GM12892 (cell line): ENCODE measurements at regions not wholly inside any gene's neighbourhood (a gene's known extent, or its start where the extent isn't known, plus 50 kb on each side); places are given as distances from the start of the nearest gene placed in this dataset.
A peak's percentile ranks its signal among the peaks of the same experiment; 100 is the strongest.
"Not testable (repeated sequence)": the region's sequence is repeated elsewhere in the genome, so short reads cannot be mapped to it uniquely, and the experiment has no call there.

Source experiments
- DNase-seq: peaks from one replicate; pipeline ENCODE4 v3.0.0; 2011; ENCODE audit not compliant: insufficient read length
- FAIRE-seq: peaks from 2 replicates; lab custom pipeline; 2011; peaks lifted over from hg19 to GRCh38; lab: Jason Lieb, UNC
- POLR2A ChIP-seq: IDR thresholded peaks from 2 replicates; pipeline ENCODE4 v1.6.1; 2011; ENCODE audit warnings: low read depth, low read length, control low read depth
- POLR2AphosphoS5 ChIP-seq: IDR thresholded peaks from 2 replicates; pipeline ENCODE4 v1.6.1; 2011; ENCODE audit warnings: low read depth, low read length, control low read depth
- TAF1 ChIP-seq: IDR thresholded peaks from 2 replicates; pipeline ENCODE4 v1.6.1; 2011; ENCODE audit warnings: low read depth, mild to moderate bottlenecking, control low read depth, low read length, borderline replicate concordance

DNA sequence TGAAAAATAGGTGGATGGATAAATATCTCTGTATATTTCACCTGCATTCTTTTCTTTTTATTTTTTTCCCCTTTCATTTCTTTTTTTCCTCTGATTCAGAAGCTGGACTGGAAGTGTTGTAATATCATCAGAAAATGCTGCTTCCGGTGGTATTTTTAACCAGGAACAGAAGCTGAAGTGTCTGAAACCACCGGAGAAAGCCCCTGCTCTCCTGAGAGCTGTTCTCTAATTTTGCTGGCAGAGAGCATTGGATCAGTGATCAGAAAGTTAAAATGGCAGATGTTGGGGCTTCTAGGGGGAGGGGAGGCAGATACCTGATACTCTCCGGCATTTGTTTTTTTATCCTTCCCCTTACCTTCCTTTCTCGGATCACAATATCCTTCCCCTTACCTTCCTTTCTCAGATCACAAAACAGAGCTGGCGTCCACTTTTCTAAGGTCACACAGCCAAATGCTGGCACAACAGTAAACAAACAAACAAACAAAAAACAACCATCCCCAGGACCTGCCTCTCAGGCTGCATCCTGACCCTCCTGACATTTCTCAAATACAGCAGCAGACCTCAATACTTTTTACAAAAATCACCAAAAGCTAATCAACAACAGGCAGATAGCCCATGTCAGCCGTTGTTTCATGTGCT, 143.2 kb upstream of the ZNF217 start:
- TF ChIP-seq POLR2AphosphoS5 (peak; percentile 16; the same call in 1 of the 2 replicates), TAF1 (no peak)
- FAIRE-seq (peak; percentile 76), DNase-seq (no peak)

- TF ChIP-seq POLR2A: no peak
- TF ChIP-seq TAF1: no peak
- no peak for FAIRE-seq
These were observed 142.6 kb upstream of the ZNF217 start for GRCh38 chr20:53736122-53736756.

GRCh38 chr20:53735536-53736050, 142.0 kb upstream of the ZNF217 start:
- FAIRE-seq (no peak), DNase-seq (no peak)
- TF ChIP-seq TAF1 (no peak), POLR2AphosphoS5 (no peak)

More at GRCh38 chr20:53736122-53736756, 142.6 kb upstream of the ZNF217 start:
- no peak for DNase-seq

GRCh38 chr20:53734006-53734688, 140.5 kb upstream of the ZNF217 start:
- FAIRE-seq: no peak
- no peak for TF ChIP-seq POLR2AphosphoS5
- DNase-seq: no peak

- DNase-seq (no peak), FAIRE-seq (no peak)
- TF ChIP-seq TAF1: no peak
- no peak for TF ChIP-seq POLR2A
- TF ChIP-seq POLR2AphosphoS5: no peak
These were observed 138.0 kb upstream of the ZNF217 start for GRCh38 chr20:53731595-53731994.

DNA sequence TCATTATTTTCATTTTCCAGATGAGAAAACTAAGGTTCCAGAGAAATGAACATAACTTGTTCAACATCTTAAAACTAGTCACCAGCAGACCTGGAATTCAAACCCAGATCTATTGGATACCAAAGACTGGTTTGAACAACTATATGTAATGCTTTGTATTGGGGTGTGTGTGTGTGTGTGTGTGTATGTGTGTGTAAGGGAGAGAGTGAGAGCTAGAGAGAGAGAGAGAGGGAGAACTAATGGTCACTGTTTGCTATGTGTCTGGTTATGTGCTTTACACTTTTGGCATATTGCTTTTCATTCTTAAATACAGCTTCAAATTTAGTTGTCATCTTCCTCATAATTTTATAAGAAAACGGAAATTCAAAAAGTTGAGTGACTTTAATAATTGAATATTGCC, 134.7 kb upstream of the ZNF217 start:
- no peak for FAIRE-seq
- DNase-seq: no peak
- no peak for TF ChIP-seq POLR2AphosphoS5

DNA sequence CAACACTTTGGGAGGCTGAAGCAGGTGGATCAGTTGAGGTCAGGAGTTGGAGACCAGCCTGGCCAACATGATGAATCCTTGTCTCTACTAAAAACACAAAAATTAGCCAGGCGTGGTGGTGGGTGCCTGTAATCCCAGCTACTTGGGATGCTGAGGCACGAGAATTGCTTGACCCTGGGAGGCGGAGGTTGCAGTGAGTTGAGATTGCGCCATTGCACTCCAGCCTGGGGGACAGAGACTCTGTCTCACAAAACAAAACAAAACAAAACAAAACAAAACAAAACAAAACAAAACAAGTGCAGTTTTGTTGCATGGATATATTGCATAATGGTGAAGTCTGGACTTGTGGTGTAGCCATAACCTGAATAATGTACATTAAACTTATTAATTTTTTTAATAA, 133.6 kb upstream of the ZNF217 start:
- FAIRE-seq, DNase-seq: not testable (repeated sequence)

DNA sequence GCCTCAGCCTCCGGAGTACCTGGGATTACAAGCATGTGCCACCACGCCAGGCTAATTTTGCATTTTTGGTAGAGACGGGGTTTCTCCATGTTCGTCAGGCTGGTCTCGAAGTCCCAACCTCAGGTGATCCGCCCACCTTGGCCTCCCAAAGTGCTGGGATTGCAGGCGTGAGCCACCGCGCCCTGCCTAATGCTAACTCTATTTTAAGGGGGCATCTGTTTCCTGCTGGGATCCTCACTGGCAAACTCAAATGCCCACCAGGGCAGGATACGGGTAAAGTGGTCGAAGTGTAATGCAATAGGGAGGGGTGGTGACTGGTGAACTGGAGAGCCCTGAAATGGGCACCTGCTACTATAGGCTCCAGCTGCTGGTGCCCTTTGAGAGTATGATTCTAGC, 131.9 kb upstream of the ZNF217 start:
- TF ChIP-seq TAF1: no peak
- no peak for TF ChIP-seq POLR2AphosphoS5
- TF ChIP-seq POLR2A: no peak
- FAIRE-seq (no peak), DNase-seq (no peak)

GRCh38 chr20:53723621-53724020, 130.0 kb upstream of the ZNF217 start:
- TF ChIP-seq POLR2AphosphoS5: no peak
- no peak for TF ChIP-seq TAF1
- TF ChIP-seq POLR2A: no peak

DNA sequence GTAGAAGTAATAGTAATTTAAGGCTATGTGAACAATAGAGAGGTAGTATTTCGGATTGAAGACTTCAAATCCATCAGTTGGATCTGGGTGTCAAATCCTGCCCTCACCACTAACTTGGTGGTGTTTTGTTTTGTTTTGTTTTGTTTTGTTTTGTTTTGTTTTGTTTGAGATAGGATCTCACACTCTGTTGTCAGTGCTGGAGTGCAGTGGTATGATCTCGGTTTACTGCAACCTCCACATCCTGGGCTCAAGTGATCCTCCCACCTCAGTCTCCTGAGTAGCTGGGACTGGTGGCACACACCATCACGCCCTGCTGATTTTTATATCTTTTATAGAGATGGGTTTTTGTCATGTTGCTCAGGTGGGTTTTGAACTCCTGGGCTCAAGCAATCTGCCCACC, 129.4 kb upstream of the ZNF217 start:
- TF ChIP-seq TAF1 (no peak), POLR2AphosphoS5 (no peak), POLR2A (no peak)
- FAIRE-seq: no peak
- DNase-seq: no peak

More at GRCh38 chr20:53723621-53724020, 130.0 kb upstream of the ZNF217 start:
- no peak for FAIRE-seq
- DNase-seq: no peak

- TF ChIP-seq POLR2A (no peak), POLR2AphosphoS5 (no peak), TAF1 (no peak)
- no peak for FAIRE-seq
These were observed 128.9 kb upstream of the ZNF217 start for GRCh38 chr20:53722515-53723036.

GRCh38 chr20:53721445-53721963, 127.9 kb upstream of the ZNF217 start:
- not testable (repeated sequence) for FAIRE-seq, DNase-seq

More at GRCh38 chr20:53722515-53723036, 128.9 kb upstream of the ZNF217 start:
- DNase-seq: no peak

- DNase-seq, FAIRE-seq: not testable (repeated sequence)
These were observed 125.6 kb upstream of the ZNF217 start for GRCh38 chr20:53719171-53719803.
